IPS-NIHi7 (cell line): ENCODE measurements at regions not wholly inside any gene's neighbourhood (a gene's known extent, or its start where the extent isn't known, plus 50 kb on each side); places are given as distances from the start of the nearest gene placed in this dataset.

Experiments
- DNase-seq: peaks from one replicate; pipeline ENCODE4 v3.0.0; 2012; ENCODE audit warnings: mixed read lengths; ENCODE audit errors: extremely low spot score

GRCh38 chr1:65097076-65097475, 50.9 kb upstream of the AK4 start:
- DNase-seq: no peak
